T-helper 2 cell treated with Interferon-gamma antibody and Interleukin-4, amounts not matched to agents 100 ng/mL and 5 ng/mL, for 36 hours (primary cell): ENCODE measurements at regions not wholly inside any gene's neighbourhood (a gene's known extent, or its start where the extent isn't known, plus 50 kb on each side); places are given as distances from the start of the nearest gene placed in this dataset.
"Not testable (repeated sequence)": the region's sequence is repeated elsewhere in the genome, so short reads cannot be mapped to it uniquely, and the experiment has no call there.

ENCODE experiments used
- intact Hi-C: fragments of 100-400 bp; cut with micrococcal nuclease; formaldehyde crosslinking; loops from one replicate; pipeline ENCODE4 v1.15.1; 2023

DNA sequence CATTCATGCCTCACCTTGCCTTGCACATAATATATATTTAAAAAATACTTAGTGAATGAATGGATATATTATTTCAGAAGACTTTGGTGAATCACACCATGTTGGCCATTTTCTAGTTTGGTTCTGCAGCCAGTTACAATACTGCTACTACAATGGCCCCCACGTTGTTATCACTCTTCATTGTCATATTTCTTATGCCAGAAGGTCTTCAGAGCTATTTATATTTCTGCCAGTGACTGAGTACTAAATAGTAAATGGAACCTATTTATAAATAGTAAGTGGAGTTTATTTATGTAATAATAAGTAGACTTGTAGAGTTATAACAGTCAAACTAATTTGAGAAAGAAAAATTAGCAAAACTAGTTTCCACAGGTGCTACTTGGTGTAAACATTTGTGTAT, 516.6 kb upstream of the SYT4 start:
- intact Hi-C loops = no loop called here

DNA sequence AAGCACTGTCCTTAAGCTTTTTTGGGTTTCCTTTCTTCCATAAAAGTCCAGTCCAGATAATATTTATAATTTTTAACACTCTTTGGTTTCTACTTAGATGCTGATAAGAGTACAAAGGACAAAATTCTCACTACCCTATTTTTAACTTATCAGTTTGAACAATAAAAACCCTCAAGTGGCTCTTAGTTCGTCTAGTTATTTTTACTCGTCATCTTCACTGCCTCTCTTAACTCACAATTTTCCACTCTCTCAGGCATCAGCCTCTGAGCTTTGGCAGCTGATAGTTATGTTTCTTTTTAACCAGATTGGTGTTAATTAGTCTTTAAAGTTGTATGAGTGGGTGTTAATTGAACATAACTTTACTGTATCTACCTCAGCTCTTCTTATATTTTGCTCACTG, 517.1 kb upstream of the SYT4 start:
- intact Hi-C loops = no loop called here

- intact Hi-C loops = no loop called here
Observed at GRCh38 chr18:43797347-43797746, 520.1 kb upstream of the SYT4 start.

DNA sequence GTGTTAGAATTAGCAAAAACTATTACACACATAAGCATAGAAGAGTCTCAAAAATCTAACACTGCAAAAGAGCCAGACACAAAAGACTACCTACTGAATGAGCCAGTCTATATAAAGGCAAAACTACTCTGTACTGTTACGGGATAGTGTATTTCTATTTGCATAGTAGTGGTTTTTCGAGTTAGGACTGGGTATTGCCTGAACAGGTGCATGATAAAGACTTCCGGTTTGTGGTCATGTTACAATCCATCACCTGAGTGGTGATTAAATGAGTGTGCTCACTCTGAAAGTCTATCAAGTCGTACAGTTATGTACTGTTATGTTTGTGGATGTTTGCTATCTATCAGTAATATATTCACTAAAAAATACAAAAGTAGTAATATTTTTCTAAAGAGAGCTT, 523.3 kb upstream of the SYT4 start:
- intact Hi-C loops = no loop called here

GRCh38 chr18:43805646-43806194, 528.4 kb upstream of the SYT4 start:
- intact Hi-C loops = no loop called here

GRCh38 chr18:43812627-43813026, 535.3 kb upstream of the SYT4 start:
- intact Hi-C loops = no loop called here

- intact Hi-C loops = no loop called here
Observed at GRCh38 chr18:43819397-43819796, 542.1 kb upstream of the SYT4 start.

DNA sequence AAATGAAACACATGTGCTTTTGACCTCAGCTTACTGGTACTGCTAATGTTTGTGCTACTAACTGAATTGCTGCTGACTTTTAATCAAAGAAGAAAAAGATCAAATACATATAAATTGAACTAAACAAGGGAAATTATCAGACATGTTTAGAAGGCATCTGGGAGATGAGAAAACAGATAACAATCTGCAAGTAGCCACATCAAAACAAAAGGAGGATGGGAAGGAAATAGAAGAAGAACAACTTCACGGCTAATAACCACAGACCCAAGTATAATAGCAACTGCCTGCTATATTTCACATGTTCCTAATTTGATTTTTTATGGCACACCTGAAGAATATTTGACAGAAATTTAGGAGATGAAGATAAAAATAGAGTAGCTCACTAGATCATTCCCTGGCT, 542.6 kb upstream of the SYT4 start:
- intact Hi-C loops = no loop called here

- intact Hi-C loops = no loop called here
Observed at GRCh38 chr18:43825768-43826167, 548.5 kb upstream of the SYT4 start.

DNA sequence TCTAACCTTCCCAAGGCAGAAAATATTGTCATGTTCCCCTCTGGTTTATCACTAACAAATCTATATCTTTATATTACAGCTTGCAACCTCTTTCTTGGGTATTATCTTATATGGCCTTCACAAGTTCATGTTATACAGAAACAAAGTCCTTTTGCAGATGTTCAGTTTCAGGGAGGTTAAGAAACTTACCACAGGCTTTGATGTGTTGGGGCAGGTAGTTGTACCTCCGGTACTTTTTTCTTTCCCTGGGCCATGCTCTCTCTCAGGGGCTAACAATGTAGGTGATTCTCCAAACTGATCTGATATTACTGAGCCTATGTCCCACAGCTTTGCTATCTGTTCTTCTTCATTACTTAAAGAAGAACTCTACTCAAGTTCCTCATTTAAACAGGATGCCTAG, 548.9 kb upstream of the SYT4 start:
- intact Hi-C loops = no loop called here

GRCh38 chr18:43827311-43827710, 550.0 kb upstream of the SYT4 start:
- intact Hi-C loops = no loop called here

DNA sequence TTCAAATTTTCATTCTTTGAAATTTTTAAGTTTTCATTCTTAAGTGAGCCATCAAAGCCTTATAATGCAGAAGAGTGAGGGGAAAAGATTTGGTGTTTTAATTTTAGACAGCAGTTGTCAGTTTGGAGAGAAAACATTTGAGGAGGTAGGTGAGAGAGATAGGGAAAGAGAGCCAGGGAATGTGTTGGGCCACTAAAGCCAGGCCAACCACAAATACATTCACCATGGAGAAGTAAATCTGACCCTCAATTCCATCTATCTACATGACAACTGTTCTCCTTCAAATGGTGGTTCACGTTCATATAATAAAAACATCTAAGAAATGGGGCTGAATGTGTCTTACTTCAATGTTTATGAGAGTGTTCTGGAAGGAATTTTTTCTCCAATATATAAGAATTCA, 553.0 kb upstream of the SYT4 start:
- intact Hi-C loops = no loop called here

DNA sequence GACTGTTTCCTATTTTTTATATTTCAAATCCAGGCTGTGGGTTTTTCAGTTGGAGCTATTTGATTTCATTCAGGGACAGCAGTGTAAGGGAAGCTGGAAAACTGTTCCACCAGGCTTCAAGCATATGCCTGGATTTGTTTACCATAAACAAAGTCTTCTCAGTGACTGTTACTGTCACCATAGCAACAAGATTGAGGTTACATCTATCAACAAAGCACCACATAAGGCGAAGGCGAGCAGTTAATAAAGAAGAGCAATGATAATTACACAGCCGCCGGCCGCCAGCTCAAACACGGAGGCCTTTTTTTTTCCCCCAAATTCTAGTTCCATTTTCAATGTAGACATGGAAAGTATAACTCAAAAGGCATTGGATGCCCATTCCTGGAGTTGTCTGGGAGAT, 553.7 kb upstream of the SYT4 start:
- intact Hi-C loops = no loop called here

DNA sequence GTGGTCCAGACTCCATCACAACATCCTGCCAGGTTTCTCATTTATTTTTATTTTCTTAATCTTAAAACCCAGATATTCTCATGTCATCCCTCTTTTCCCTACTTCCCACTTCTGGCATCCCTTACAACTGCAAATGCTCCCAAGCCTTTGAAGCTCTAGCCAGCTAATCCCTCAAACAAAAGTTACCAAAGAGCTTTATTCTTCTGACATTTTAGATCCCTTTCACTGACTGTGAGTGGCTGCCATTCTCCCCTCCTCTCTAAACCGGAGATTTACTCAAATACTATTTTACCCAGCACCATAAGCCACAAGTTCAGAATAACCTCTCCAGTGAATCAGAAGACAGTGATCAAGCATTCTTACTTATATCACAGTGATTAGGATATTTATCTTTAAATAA, 569.0 kb upstream of the SYT4 start:
- intact Hi-C loops = no loop called here

GRCh38 chr18:43847164-43848091, 570.1 kb upstream of the SYT4 start:
- intact Hi-C loops = no loop called here

DNA sequence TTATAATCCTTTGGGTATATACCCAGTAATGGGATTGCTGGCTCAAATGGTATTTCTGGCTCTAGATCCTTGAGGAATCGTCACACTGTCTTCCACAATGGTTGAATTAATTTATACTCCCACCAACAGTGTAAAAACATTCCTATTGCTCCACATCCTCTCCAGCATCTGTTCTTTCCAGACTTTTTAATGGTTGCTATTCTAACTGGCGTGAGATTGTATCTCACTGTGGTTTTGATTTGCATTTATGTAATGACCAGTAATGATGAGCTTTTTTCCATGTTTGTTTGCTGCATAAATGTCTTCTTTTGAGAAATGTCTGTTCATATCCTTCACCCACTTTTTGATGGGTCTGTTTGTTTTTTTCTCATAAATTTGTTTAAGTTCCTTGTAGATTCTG, 572.5 kb upstream of the SYT4 start:
- intact Hi-C loops = not testable (repeated sequence)

GRCh38 chr18:43855376-43855775, 578.1 kb upstream of the SYT4 start:
- intact Hi-C loops = no loop called here

GRCh38 chr18:43863180-43863579, 585.9 kb upstream of the SYT4 start:
- intact Hi-C loops = no loop called here

- intact Hi-C loops = no loop called here
Observed at GRCh38 chr18:43866696-43867095, 589.4 kb upstream of the SYT4 start.

GRCh38 chr18:43868497-43868995, 591.3 kb upstream of the SYT4 start:
- intact Hi-C loops = no loop called here

GRCh38 chr18:43869451-43870008, 592.2 kb upstream of the SYT4 start:
- intact Hi-C loops = no loop called here

DNA sequence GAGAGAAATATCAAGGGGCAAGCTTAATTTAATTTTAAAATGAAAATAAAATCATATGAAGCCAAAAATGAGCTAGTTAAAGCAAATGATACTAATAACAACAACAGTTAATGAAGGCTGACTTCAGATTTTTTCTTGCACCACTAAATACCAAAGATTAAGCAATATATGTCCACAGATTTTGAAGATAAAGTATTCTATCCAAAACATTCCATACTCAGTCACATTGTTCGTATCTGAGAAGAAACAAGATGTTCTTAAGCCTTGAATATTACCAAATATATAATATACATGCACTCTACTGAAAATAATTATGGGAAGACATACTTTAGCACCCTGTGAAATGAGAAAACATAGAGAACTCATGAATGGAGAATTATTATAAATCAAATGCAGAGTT, 593.3 kb upstream of the SYT4 start:
- intact Hi-C loops = no loop called here

GRCh38 chr18:43875511-43875910, 598.2 kb upstream of the SYT4 start:
- intact Hi-C loops = no loop called here
